ENCODE measurements at regions not wholly inside any gene's neighbourhood (a gene's known extent, or its start where the extent isn't known, plus 50 kb on each side); places are given as distances from the start of the nearest gene placed in this dataset.

DNA sequence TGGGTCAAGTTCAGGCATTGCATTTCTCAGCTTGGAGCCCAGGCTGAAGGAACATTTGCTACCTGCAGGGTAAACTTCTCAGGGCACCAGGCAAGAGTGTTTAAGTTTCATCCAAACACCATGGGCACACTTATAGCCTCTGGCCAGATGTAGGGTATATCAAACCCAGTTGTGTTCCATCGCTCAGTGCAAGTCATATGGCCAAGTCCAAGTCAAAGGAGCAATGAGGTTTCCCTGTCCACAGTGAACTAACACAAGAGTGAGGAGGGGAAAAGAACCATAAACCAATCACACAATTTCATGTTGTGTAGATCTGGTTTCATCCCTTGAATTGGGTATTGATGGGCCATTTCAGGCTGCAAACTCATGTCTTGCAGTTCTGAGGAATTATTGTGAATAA lies 107.2 kb downstream of the SOX11 start:
- H3K9me2 ChIP-seq: no peaks in the 10 kb centered on the region
- no peaks in the 10 kb centered on the region for H3F3A ChIP-seq (replicated peaks; ENCODE audit: insufficient read depth)
- 82% methylated on average over 1 of the region's 1 CpG for whole genome bisulfite sequencing (ENCODE audit: low lambda C conversion rate)
- H3K4me2 ChIP-seq: no peak overlapping the region
- TF ChIP-seq, protein P1, sequence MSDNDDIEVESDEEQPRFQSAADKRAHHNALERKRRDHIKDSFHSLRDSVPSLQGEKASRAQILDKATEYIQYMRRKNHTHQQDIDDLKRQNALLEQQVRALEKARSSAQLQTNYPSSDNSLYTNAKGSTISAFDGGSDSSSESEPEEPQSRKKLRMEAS (IDR thresholded peaks at IDR 0.05; ENCODE audit: low read depth): no peak
- TF ChIP-seq, protein P2, sequence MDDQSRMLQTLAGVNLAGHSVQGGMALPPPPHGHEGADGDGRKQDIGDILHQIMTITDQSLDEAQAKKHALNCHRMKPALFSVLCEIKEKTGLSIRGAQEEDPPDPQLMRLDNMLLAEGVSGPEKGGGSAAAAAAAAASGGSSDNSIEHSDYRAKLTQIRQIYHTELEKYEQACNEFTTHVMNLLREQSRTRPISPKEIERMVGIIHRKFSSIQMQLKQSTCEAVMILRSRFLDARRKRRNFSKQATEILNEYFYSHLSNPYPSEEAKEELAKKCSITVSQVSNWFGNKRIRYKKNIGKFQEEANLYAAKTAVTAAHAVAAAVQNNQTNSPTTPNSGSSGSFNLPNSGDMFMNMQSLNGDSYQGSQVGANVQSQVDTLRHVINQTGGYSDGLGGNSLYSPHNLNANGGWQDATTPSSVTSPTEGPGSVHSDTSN (IDR thresholded peaks at IDR 0.05): no peak
- no peak for TF ChIP-seq SIN3A (IDR thresholded peaks at IDR 0.05; ENCODE audit: borderline replicate concordance, low read depth, low read length)
- TF ChIP-seq RAD21 (IDR thresholded peaks at IDR 0.05; ENCODE audit: low read length): no peak
- TF ChIP-seq GATA2 (CRISPR knock-in tag; IDR thresholded peaks at IDR 0.05): no peak
- TF ChIP-seq, protein P3, sequence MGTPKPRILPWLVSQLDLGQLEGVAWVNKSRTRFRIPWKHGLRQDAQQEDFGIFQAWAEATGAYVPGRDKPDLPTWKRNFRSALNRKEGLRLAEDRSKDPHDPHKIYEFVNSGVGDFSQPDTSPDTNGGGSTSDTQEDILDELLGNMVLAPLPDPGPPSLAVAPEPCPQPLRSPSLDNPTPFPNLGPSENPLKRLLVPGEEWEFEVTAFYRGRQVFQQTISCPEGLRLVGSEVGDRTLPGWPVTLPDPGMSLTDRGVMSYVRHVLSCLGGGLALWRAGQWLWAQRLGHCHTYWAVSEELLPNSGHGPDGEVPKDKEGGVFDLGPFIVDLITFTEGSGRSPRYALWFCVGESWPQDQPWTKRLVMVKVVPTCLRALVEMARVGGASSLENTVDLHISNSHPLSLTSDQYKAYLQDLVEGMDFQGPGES (IDR thresholded peaks at IDR 0.05; ENCODE audit: low read depth, low read length): no peak
- TF ChIP-seq NFIC (IDR thresholded peaks at IDR 0.05; ENCODE audit: borderline replicate concordance): no peak
- TF ChIP-seq RFX5 (IDR thresholded peaks at IDR 0.05; ENCODE audit: low read length): no peak
- TF ChIP-seq, protein P4, sequence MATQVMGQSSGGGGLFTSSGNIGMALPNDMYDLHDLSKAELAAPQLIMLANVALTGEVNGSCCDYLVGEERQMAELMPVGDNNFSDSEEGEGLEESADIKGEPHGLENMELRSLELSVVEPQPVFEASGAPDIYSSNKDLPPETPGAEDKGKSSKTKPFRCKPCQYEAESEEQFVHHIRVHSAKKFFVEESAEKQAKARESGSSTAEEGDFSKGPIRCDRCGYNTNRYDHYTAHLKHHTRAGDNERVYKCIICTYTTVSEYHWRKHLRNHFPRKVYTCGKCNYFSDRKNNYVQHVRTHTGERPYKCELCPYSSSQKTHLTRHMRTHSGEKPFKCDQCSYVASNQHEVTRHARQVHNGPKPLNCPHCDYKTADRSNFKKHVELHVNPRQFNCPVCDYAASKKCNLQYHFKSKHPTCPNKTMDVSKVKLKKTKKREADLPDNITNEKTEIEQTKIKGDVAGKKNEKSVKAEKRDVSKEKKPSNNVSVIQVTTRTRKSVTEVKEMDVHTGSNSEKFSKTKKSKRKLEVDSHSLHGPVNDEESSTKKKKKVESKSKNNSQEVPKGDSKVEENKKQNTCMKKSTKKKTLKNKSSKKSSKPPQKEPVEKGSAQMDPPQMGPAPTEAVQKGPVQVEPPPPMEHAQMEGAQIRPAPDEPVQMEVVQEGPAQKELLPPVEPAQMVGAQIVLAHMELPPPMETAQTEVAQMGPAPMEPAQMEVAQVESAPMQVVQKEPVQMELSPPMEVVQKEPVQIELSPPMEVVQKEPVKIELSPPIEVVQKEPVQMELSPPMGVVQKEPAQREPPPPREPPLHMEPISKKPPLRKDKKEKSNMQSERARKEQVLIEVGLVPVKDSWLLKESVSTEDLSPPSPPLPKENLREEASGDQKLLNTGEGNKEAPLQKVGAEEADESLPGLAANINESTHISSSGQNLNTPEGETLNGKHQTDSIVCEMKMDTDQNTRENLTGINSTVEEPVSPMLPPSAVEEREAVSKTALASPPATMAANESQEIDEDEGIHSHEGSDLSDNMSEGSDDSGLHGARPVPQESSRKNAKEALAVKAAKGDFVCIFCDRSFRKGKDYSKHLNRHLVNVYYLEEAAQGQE (IDR thresholded peaks at IDR 0.05; ENCODE audit: low read depth, low read length): no peak
- TF ChIP-seq YY1 (IDR thresholded peaks at IDR 0.05; ENCODE audit: low read depth): no peak
- TF ChIP-seq ELF1 (IDR thresholded peaks at IDR 0.05): no peak
- no peak for TF ChIP-seq POLR2AphosphoS5 (IDR thresholded peaks at IDR 0.05; ENCODE audit: low read depth, low read length)
- TF ChIP-seq JUND (IDR thresholded peaks at IDR 0.05): no peak
- TF ChIP-seq, protein P5, sequence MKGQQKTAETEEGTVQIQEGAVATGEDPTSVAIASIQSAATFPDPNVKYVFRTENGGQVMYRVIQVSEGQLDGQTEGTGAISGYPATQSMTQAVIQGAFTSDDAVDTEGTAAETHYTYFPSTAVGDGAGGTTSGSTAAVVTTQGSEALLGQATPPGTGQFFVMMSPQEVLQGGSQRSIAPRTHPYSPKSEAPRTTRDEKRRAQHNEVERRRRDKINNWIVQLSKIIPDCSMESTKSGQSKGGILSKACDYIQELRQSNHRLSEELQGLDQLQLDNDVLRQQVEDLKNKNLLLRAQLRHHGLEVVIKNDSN (IDR thresholded peaks at IDR 0.05; ENCODE audit: borderline replicate concordance, low read depth): no peak
- TF ChIP-seq TAF1 (IDR thresholded peaks at IDR 0.05; ENCODE audit: borderline replicate concordance, low read depth, low read length): no peak
- TF ChIP-seq RXRA (IDR thresholded peaks at IDR 0.05; ENCODE audit: borderline replicate concordance, low read depth): no peak
- TF ChIP-seq, protein P6, sequence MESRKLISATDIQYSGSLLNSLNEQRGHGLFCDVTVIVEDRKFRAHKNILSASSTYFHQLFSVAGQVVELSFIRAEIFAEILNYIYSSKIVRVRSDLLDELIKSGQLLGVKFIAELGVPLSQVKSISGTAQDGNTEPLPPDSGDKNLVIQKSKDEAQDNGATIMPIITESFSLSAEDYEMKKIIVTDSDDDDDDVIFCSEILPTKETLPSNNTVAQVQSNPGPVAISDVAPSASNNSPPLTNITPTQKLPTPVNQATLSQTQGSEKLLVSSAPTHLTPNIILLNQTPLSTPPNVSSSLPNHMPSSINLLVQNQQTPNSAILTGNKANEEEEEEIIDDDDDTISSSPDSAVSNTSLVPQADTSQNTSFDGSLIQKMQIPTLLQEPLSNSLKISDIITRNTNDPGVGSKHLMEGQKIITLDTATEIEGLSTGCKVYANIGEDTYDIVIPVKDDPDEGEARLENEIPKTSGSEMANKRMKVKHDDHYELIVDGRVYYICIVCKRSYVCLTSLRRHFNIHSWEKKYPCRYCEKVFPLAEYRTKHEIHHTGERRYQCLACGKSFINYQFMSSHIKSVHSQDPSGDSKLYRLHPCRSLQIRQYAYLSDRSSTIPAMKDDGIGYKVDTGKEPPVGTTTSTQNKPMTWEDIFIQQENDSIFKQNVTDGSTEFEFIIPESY (IDR thresholded peaks at IDR 0.05; ENCODE audit: borderline replicate concordance, low read depth): no peak
- H3K4me3 ChIP-seq (ENCODE audit: low read depth in 2 of 2, low read length in 1 of 2): no peak overlapping the region
- H3K4me1 ChIP-seq (ENCODE audit: control insufficient read depth in 1 of 2, insufficient read depth in 2 of 2, low read depth in 1 of 2, low read length in 1 of 2): no peaks in the 10 kb centered on the region
- ChIA-PET POLR2A (no interaction called here), CTCF (no interaction called here)
- no peak overlapping the region for H3K27ac ChIP-seq (ENCODE audit: low read depth in 2 of 2, low read length in 1 of 2)
- no peaks in the 10 kb centered on the region for H3K36me3 ChIP-seq (replicated peaks in 1 of 2; ENCODE audit: control insufficient read depth in 1 of 2, insufficient read depth in 2 of 2, low read length in 1 of 2)
- H3K27me3 ChIP-seq (ENCODE audit: insufficient read depth): no peaks in the 10 kb centered on the region
- DNase-seq: no peak
- no peaks in the 10 kb centered on the region for H4K20me1 ChIP-seq (ENCODE audit: insufficient read depth)
- no peak overlapping the region for H3K9ac ChIP-seq
- no peaks in the 10 kb centered on the region for H3K79me2 ChIP-seq (ENCODE audit: insufficient read depth)
- H2AFZ ChIP-seq (ENCODE audit: low read depth): no peak overlapping the region
- H3K9me3 ChIP-seq: no peaks in the 10 kb centered on the region

Measured in SK-N-SH (cell line).